Spleen (tissue), 11 donors: ENCODE measurements at regions not wholly inside any gene's neighbourhood (a gene's known extent, or its start where the extent isn't known, plus 50 kb on each side); places are given as distances from the start of the nearest gene placed in this dataset.

Experiments used
- DNase-seq: peaks from one replicate; pipeline ENCODE4 v3.0.0-alpha.2; 2020
- H3K27ac ChIP-seq, 8 donors: fragments of 200-600 bp; sonication (generic) in 7 of 8; 1 replicate in 4 of 8; 2 replicates in 4 of 8; pipeline versions ENCODE4 v1.5.0 to v1.8.0; 2016 to 2021; ENCODE audit warnings: inconsistent platforms in 4 of 8, mild to moderate bottlenecking in 4 of 8, moderate library complexity in 1 of 8
- H3K27me3 ChIP-seq, 7 donors: fragments of 200-600 bp; sonication (generic) in 6 of 7; replicated peaks in 1 of 7; 1 replicate in 4 of 7; 2 replicates in 3 of 7; pipeline versions ENCODE4 v1.5.0 to v1.8.0; 2016 to 2021; ENCODE audit warnings: inconsistent platforms in 3 of 7, mild to moderate bottlenecking in 1 of 7
- H3K36me3 ChIP-seq, 6 donors: fragments of 200-600 bp; sonication (generic) in 5 of 6; 1 replicate in 4 of 6; 2 replicates in 2 of 6; pipeline versions ENCODE4 v1.5.0 to v1.8.0; 2016 to 2021; ENCODE audit warnings: inconsistent platforms in 2 of 6
- H3K4me1 ChIP-seq, 6 donors: fragments of 200-600 bp; sonication (generic) in 5 of 6; 1 replicate in 3 of 6; 2 replicates in 3 of 6; pipeline versions ENCODE4 v1.5.0 to v1.8.0; 2016 to 2021; ENCODE audit warnings: inconsistent platforms in 3 of 6
- H3K4me3 ChIP-seq, 8 donors: fragments of 200-600 bp; sonication (generic) in 7 of 8; 1 replicate in 4 of 8; 2 replicates in 4 of 8; pipeline versions ENCODE4 v1.5.0 to v1.8.0; 2016 to 2021; ENCODE audit warnings: inconsistent platforms in 4 of 8, mild to moderate bottlenecking in 4 of 8, moderate library complexity in 2 of 8
- H3K9me3 ChIP-seq, 8 donors: fragments of 200-600 bp; sonication (generic) in 7 of 8; 1 replicate in 4 of 8; 2 replicates in 4 of 8; pipeline versions ENCODE4 v1.5.0 to v1.8.0; 2016 to 2021; ENCODE audit warnings: inconsistent platforms in 4 of 8
- CTCF ChIP-seq, 11 experiments: fragments of 200-600 bp in 7 of 11; fragments of 450-650 bp in 4 of 11; sonication (generic) in 4 of 11; IDR thresholded peaks in 8 of 11; conservative IDR thresholded peaks in 3 of 11; 1 replicate in 7 of 11; 2 replicates in 4 of 11; pipeline versions ENCODE4 v1.4.0 to v1.8.0; 2016 to 2021; ENCODE audit warnings: antibody characterized with exemption in 11 of 11, inconsistent platforms in 4 of 11, mild to moderate bottlenecking in 1 of 11
- POLR2A ChIP-seq, 3 donors: fragments of 450-650 bp; IDR thresholded peaks; one replicate each; pipeline ENCODE4 v1.5.1; 2017; ENCODE audit warnings: antibody characterized with exemption in 3 of 3, mild to moderate bottlenecking in 1 of 3
- POLR2AphosphoS5 ChIP-seq, 3 donors: sonication (generic); formaldehyde crosslinking; IDR thresholded peaks; one replicate each; pipeline ENCODE4 v1.5.1; 2017; ENCODE audit warnings: antibody characterized with exemption in 3 of 3
- WGBS, 5 donors: extraction: QIAGEN DNeasy Blood & Tissue Kit in 3 of 5; methylation state at CpG; one replicate each; pipeline versions ENCODE4 v1.1.5 to v1.1.7; 2013 to 2018; 5-methylcytosine and 5-hydroxymethylcytosine counted together
- intact Hi-C: fragments of 100-400 bp; cut with DNase I; formaldehyde crosslinking; loops from one replicate; pipeline ENCODE4 v1.15.0; 2023; ENCODE audit warnings: low total_unique reads
- donor health status: healthy with polysubstance abuse.
- donor health status: DM: no; HTN: no; CAD: no; lungs with moderate emphysema.
- donor health status: DM: no; HTN: no; CAD: no.
- donor health status: Bipolar disorder and iron deficiency.
- donor health status: healthy.
- donor health status: DM: no; HTN: no; CAD: no.
- donor health status: DM: yes; HTN: yes; CAD: no.

DNA sequence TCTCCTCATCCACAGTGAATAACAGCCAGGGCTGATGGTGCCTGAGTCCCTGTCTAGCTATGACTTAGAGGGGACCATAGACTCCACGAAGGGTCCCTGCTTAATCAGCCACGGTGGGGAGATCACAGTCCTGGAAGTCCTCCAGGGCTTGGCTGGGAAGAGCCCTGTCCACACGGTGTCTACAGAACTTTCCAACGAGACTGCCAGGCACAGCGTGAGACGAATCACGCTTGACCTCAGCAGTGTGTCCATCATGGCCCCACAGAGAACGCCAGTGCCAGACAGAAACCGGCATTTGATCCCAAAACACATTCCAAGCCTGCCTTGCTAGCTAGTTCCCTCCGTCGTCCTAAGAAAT is 143.4 kb downstream of the CRYBB2 start:
- Histone ChIP-seq H3K4me3 (no peak overlapping the region), H3K4me1 (peaks cover 13 to 59% (median 33%) of the 10 kb centered on the region in 6 donors), H3K36me3 (peaks cover 0 to 69% (median 15%) of the 10 kb centered on the region in 6 donors), H3K9me3 (no peaks in the 10 kb centered on the region), H3K27ac (peak overlapping the region in 2 of 8 donors; percentile 17 to 30), H3K27me3 (no peaks in the 10 kb centered on the region)
- intact Hi-C loops, result loop anchor here (10.0 kb wide), 1 partner anchor 62 kb away; no protein-coding TSS in a partner anchor
- 81 to 89% (median 82%) methylated on average over 10 to 11 of the region's 11 CpGs for WGBS, 5 donors
- TF ChIP-seq POLR2AphosphoS5 (IDR thresholded peaks at IDR 0.05) (no peak), CTCF (IDR thresholded peaks at IDR 0.05 in 8 of 11, conservative IDR thresholded peaks at IDR 0.05 in 3 of 11) (no peak), POLR2A (IDR thresholded peaks at IDR 0.05) (no peak)
- peak; percentile 54 for DNase-seq

GRCh38 chr22:25363474-25363873 is 144.0 kb downstream of the CRYBB2 start:
- Histone ChIP-seq H3K36me3 (peaks cover 0 to 69% (median 12%) of the 10 kb centered on the region in 6 donors), H3K9me3 (no peaks in the 10 kb centered on the region), H3K27ac (peak overlapping the region in 1 of 8 donors; percentile 47), H3K27me3 (no peaks in the 10 kb centered on the region), H3K4me1 (peaks cover 13 to 63% (median 33%) of the 10 kb centered on the region in 6 donors), H3K4me3 (no peak overlapping the region)
- WGBS, 5 donors, result 80 to 84% (median 83%) methylated on average over 8 of the region's 8 CpGs
- intact Hi-C loops, result loop anchor here (10.0 kb wide), 1 partner anchor 61 kb away; no protein-coding TSS in a partner anchor
- DNase-seq, result peak; percentile 59
- TF ChIP-seq POLR2A (IDR thresholded peaks at IDR 0.05) (no peak), CTCF (IDR thresholded peaks at IDR 0.05 in 8 of 11, conservative IDR thresholded peaks at IDR 0.05 in 3 of 11) (no peak), POLR2AphosphoS5 (IDR thresholded peaks at IDR 0.05) (no peak)

DNA sequence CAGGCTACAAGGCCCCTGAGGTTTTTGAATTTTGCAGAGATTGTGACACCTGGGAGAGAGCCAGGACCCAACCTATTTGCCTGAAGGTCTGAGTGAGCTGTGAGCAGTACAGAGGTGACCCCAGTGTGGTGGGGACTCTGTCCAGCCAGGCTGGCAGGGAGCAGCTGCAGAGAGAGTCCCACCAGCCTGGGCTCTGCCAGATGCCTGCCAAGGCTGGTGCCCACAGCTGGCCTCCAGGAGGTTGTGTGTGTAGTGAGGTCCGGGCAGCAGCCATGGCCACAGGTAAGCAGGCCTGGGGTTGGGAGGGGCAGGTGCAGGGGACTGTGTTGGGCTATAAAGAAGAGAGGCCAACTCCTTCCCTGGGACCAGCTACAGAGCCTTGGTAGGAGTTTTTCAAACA is 144.8 kb downstream of the CRYBB2 start:
- Histone ChIP-seq H3K4me3 (no peak overlapping the region), H3K4me1 (peaks cover 13 to 71% (median 37%) of the 10 kb centered on the region in 6 donors), H3K9me3 (no peaks in the 10 kb centered on the region), H3K27ac (peak overlapping the region in 4 of 8 donors; percentile 22 to 52 (median 46)), H3K36me3 (peaks cover 0 to 68% (median 8%) of the 10 kb centered on the region in 6 donors), H3K27me3 (no peaks in the 10 kb centered on the region)
- intact Hi-C loops, result loop anchor here (10.0 kb wide), 1 partner anchor 61 kb away; no protein-coding TSS in a partner anchor
- 49 to 81% (median 64%) methylated on average over 1 of the region's 1 CpG; no CpG with 5 or more reads in 1 of the 5 donors for WGBS, 5 donors
- TF ChIP-seq POLR2A (IDR thresholded peaks at IDR 0.05) (no peak), POLR2AphosphoS5 (IDR thresholded peaks at IDR 0.05) (no peak), CTCF (IDR thresholded peaks at IDR 0.05 in 8 of 11, conservative IDR thresholded peaks at IDR 0.05 in 3 of 11) (no peak)
- DNase-seq, result peak; percentile 54

GRCh38 chr22:25364736-25365241 is 145.3 kb downstream of the CRYBB2 start:
- DNase-seq, result peak; percentile 67
- peaks cover 0 to 66% (median 3%) of the 10 kb centered on the region in 6 donors for H3K36me3 ChIP-seq
- H3K4me3 ChIP-seq, result no peak overlapping the region
- H3K9me3 ChIP-seq, result no peaks in the 10 kb centered on the region
- no peaks in the 10 kb centered on the region for H3K27me3 ChIP-seq
- WGBS, 5 donors, result 35 to 69% (median 60%) methylated on average over 7 to 13 of the region's 13 CpGs
- TF ChIP-seq CTCF (IDR thresholded peaks at IDR 0.05 in 8 of 11, conservative IDR thresholded peaks at IDR 0.05 in 3 of 11), result no peak
- peak in 2 of 3 donors; percentile 11 to 56 for TF ChIP-seq POLR2AphosphoS5 (IDR thresholded peaks at IDR 0.05)
- TF ChIP-seq POLR2A (IDR thresholded peaks at IDR 0.05), result no peak
- H3K4me1 ChIP-seq, result peaks cover 13 to 76% (median 39%) of the 10 kb centered on the region in 6 donors
- peak overlapping the region in 5 of 8 donors; percentile 22 to 52 (median 47) for H3K27ac ChIP-seq
- intact Hi-C loops, result loop anchor here (10.0 kb wide), 1 partner anchor 60 kb away; no protein-coding TSS in a partner anchor
